ENCODE measurements at regions not wholly inside any gene's neighbourhood (a gene's known extent, or its start where the extent isn't known, plus 50 kb on each side); places are given as distances from the start of the nearest gene placed in this dataset.

DNA sequence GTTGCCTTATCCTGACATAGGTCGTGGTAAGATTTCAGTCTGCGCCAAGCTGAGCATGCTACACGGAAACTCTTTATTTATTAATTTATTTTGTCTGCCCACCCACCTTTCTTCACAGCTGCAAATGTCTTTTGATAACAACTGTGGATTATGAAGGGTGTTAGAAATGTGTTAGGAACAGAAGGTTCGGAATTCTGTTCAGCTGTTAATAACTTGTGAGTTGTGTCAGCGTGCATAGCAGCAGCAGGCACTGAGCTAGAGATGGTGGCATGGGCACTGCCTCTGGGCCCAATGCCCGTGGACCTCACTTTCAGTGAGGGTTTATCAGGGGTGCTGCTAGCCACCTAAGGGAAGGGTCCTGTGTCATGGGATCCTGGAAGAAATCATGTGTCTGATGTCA, 162.5 kb upstream of the NTM start:
- TF ChIP-seq, protein P1, sequence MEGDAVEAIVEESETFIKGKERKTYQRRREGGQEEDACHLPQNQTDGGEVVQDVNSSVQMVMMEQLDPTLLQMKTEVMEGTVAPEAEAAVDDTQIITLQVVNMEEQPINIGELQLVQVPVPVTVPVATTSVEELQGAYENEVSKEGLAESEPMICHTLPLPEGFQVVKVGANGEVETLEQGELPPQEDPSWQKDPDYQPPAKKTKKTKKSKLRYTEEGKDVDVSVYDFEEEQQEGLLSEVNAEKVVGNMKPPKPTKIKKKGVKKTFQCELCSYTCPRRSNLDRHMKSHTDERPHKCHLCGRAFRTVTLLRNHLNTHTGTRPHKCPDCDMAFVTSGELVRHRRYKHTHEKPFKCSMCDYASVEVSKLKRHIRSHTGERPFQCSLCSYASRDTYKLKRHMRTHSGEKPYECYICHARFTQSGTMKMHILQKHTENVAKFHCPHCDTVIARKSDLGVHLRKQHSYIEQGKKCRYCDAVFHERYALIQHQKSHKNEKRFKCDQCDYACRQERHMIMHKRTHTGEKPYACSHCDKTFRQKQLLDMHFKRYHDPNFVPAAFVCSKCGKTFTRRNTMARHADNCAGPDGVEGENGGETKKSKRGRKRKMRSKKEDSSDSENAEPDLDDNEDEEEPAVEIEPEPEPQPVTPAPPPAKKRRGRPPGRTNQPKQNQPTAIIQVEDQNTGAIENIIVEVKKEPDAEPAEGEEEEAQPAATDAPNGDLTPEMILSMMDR (IDR thresholded peaks at IDR 0.05) = no peak
- TF ChIP-seq POLR2AphosphoS5 (IDR thresholded peaks at IDR 0.05) (no peak), EP300 (IDR thresholded peaks at IDR 0.05) (no peak)
